ENCODE measurements at regions not wholly inside any gene's neighbourhood (a gene's known extent, or its start where the extent isn't known, plus 50 kb on each side); places are given as distances from the start of the nearest gene placed in this dataset.

- TF ChIP-seq POLR2A (IDR thresholded peaks at IDR 0.05) (no peak), CTCF (IDR thresholded peaks at IDR 0.05) (no peak)
Observed at GRCh38 chr13:47299304-47299703, 402.5 kb upstream of the HTR2A start.
